ENCODE measurements at regions not wholly inside any gene's neighbourhood (a gene's known extent, or its start where the extent isn't known, plus 50 kb on each side); places are given as distances from the start of the nearest gene placed in this dataset.

- TF ChIP-seq E4F1 (IDR thresholded peaks at IDR 0.05; ENCODE audit: borderline replicate concordance, partially characterized antibody) = no peak
- no peak for TF ChIP-seq POLR2A (IDR thresholded peaks at IDR 0.05; ENCODE audit: low read depth, low read length)
- no peak for TF ChIP-seq EP300 (IDR thresholded peaks at IDR 0.05; ENCODE audit: borderline replicate concordance in 1 of 2, control insufficient read depth in 1 of 2, low read depth in 2 of 2, low read length in 2 of 2)
- TF ChIP-seq HDAC2 (IDR thresholded peaks at IDR 0.05) = no peak
- no peak for TF ChIP-seq YY1 (IDR thresholded peaks at IDR 0.05; ENCODE audit: low read depth, low read length)
- TF ChIP-seq BHLHE40 (IDR thresholded peaks at IDR 0.05; ENCODE audit: borderline replicate concordance in 1 of 2, low read depth in 2 of 2, low read length in 1 of 2) = no peak
- TF ChIP-seq CTCF (IDR thresholded peaks at IDR 0.05 in 2 of 3, conservative IDR thresholded peaks at IDR 0.05 in 1 of 3; ENCODE audit: control insufficient read depth in 2 of 3, extremely low read depth in 1 of 3, insufficient read depth in 1 of 3, low read depth in 3 of 3, low read length in 3 of 3) = no peak
- TF ChIP-seq RBBP5 (conservative IDR thresholded peaks at IDR 0.05) = no peak
- TF ChIP-seq JUND (IDR thresholded peaks at IDR 0.05; ENCODE audit: low read depth, low read length) = no peak
- TF ChIP-seq ZNF384 (IDR thresholded peaks at IDR 0.05; ENCODE audit: borderline replicate concordance, low read depth, low read length) = no peak
- no peak for TF ChIP-seq ZZZ3 (IDR thresholded peaks at IDR 0.05; ENCODE audit: control insufficient read depth, insufficient read length, low read depth)
- TF ChIP-seq SREBF2 (IDR thresholded peaks at IDR 0.05; ENCODE audit: low read length) = no peak
- no peak for TF ChIP-seq NFYA (IDR thresholded peaks at IDR 0.05; ENCODE audit: borderline replicate concordance, low read depth, low read length)
- TF ChIP-seq NFIC (IDR thresholded peaks at IDR 0.05; ENCODE audit: low read depth, low read length) = no peak
Observed at GRCh38 chr13:67341406-67341805, 111.3 kb upstream of the PCDH9 start.
